ENCODE measurements at regions not wholly inside any gene's neighbourhood (a gene's known extent, or its start where the extent isn't known, plus 50 kb on each side); places are given as distances from the start of the nearest gene placed in this dataset.

- in situ Hi-C loops (cut with HindIII; ENCODE audit: low sequenced_read_pairs) = no loop called here
These were observed 86.4 kb upstream of the C1orf21 start for GRCh38 chr1:184300446-184300845.

- in situ Hi-C loops (cut with HindIII; ENCODE audit: low sequenced_read_pairs) = no loop called here
These were observed 85.6 kb upstream of the C1orf21 start for GRCh38 chr1:184301227-184301626.

GRCh38 chr1:184302346-184302745 lies 84.5 kb upstream of the C1orf21 start:
- in situ Hi-C loops (cut with HindIII; ENCODE audit: low sequenced_read_pairs) = no loop called here

- in situ Hi-C loops (cut with HindIII; ENCODE audit: low sequenced_read_pairs) = no loop called here
These were observed 76.5 kb upstream of the C1orf21 start for GRCh38 chr1:184310157-184310819.

- in situ Hi-C loops (cut with HindIII; ENCODE audit: low sequenced_read_pairs) = no loop called here
These were observed 75.2 kb upstream of the C1orf21 start for GRCh38 chr1:184311580-184311979.

- in situ Hi-C loops (cut with HindIII; ENCODE audit: low sequenced_read_pairs) = no loop called here
These were observed 71.6 kb upstream of the C1orf21 start for GRCh38 chr1:184315254-184315653.

- in situ Hi-C loops (cut with HindIII; ENCODE audit: low sequenced_read_pairs) = no loop called here
These were observed 67.0 kb upstream of the C1orf21 start for GRCh38 chr1:184319879-184320278.

GRCh38 chr1:184322253-184322652 lies 64.6 kb upstream of the C1orf21 start:
- in situ Hi-C loops (cut with HindIII; ENCODE audit: low sequenced_read_pairs) = no loop called here

- in situ Hi-C loops (cut with HindIII; ENCODE audit: low sequenced_read_pairs) = no loop called here
These were observed 61.9 kb upstream of the C1orf21 start for GRCh38 chr1:184324972-184325371.

- in situ Hi-C loops (cut with HindIII; ENCODE audit: low sequenced_read_pairs) = no loop called here
These were observed 60.6 kb upstream of the C1orf21 start for GRCh38 chr1:184326278-184326677.

- in situ Hi-C loops (cut with HindIII; ENCODE audit: low sequenced_read_pairs) = no loop called here
These were observed 57.4 kb upstream of the C1orf21 start for GRCh38 chr1:184329245-184329953.

GRCh38 chr1:184329962-184330868 lies 56.6 kb upstream of the C1orf21 start:
- in situ Hi-C loops (cut with HindIII; ENCODE audit: low sequenced_read_pairs) = no loop called here

- in situ Hi-C loops (cut with HindIII; ENCODE audit: low sequenced_read_pairs) = no loop called here
These were observed 56.0 kb upstream of the C1orf21 start for GRCh38 chr1:184330875-184331274.

All from endothelial cell of hepatic sinusoid (primary cell).